Left ventricle myocardium inferior (tissue), 1 donor: ENCODE measurements at regions not wholly inside any gene's neighbourhood (a gene's known extent, or its start where the extent isn't known, plus 50 kb on each side); places are given as distances from the start of the nearest gene placed in this dataset.

Source experiments
- DNase-seq: peaks from one replicate; pipeline ENCODE4 v3.0.0-alpha.2; 2020
- H3K27ac ChIP-seq: fragments of 200-600 bp; replicated peaks from 2 replicates; pipeline ENCODE4 v1.8.0; 2021
- H3K27me3 ChIP-seq: fragments of 200-600 bp; 2 replicates; pipeline ENCODE4 v1.8.0; 2021; ENCODE audit warnings: low read depth
- H3K36me3 ChIP-seq: fragments of 200-600 bp; 2 replicates; pipeline ENCODE4 v1.8.0; 2021
- H3K4me1 ChIP-seq: fragments of 200-600 bp; 2 replicates; pipeline ENCODE4 v1.8.0; 2021
- H3K4me3 ChIP-seq: fragments of 200-600 bp; 2 replicates; pipeline ENCODE4 v1.8.0; 2021; ENCODE audit warnings: mild to moderate bottlenecking, moderate library complexity
- H3K9me3 ChIP-seq: fragments of 200-600 bp; replicated peaks from 2 replicates; pipeline ENCODE4 v1.8.0; 2021
- intact Hi-C: fragments of 100-400 bp; cut with micrococcal nuclease; formaldehyde crosslinking; loops from one replicate; pipeline ENCODE4 v1.11.0; 2022
- TF ChIP-seq, protein P1 (sequence below): fragments of 200-600 bp; IDR thresholded peaks from 2 replicates; pipeline ENCODE4 v1.8.0; 2021; ENCODE audit warnings: antibody characterized with exemption, mild to moderate bottlenecking, borderline replicate concordance
- donor health status: DM: no; HTN: yes; CAD: no; lungs with severe emphysema.

DNA sequence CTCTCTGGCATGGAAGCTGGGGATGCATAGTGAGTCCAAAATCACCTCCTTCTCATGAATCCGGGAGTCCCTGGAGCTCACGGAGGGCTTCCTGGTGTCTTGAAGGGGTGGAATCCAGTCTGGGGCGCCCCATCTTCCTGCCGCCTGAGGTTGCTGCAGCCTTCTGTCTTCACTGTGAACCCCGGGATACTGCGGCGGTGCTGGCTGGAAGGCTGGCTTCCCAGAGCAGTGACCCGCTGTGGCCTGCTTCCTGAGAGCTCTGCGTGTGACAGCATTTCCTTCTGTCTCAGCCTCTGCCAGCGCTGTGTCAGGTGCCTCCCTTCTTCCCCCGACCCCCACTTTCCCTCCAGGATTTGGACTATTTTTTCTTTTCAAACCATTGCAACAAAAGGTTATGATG is 98.8 kb upstream of the STOX2 start:
- intact Hi-C loops: no loop called here
- Histone ChIP-seq H3K27me3 (no peaks in the 10 kb centered on the region), H3K4me1 (peaks cover 12% of the 10 kb centered on the region), H3K4me3 (peak overlapping the region; percentile 11), H3K27ac (peak overlapping the region; percentile 62), H3K9me3 (no peaks in the 10 kb centered on the region), H3K36me3 (no peaks in the 10 kb centered on the region)
- TF ChIP-seq, protein P1, sequence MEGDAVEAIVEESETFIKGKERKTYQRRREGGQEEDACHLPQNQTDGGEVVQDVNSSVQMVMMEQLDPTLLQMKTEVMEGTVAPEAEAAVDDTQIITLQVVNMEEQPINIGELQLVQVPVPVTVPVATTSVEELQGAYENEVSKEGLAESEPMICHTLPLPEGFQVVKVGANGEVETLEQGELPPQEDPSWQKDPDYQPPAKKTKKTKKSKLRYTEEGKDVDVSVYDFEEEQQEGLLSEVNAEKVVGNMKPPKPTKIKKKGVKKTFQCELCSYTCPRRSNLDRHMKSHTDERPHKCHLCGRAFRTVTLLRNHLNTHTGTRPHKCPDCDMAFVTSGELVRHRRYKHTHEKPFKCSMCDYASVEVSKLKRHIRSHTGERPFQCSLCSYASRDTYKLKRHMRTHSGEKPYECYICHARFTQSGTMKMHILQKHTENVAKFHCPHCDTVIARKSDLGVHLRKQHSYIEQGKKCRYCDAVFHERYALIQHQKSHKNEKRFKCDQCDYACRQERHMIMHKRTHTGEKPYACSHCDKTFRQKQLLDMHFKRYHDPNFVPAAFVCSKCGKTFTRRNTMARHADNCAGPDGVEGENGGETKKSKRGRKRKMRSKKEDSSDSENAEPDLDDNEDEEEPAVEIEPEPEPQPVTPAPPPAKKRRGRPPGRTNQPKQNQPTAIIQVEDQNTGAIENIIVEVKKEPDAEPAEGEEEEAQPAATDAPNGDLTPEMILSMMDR: no peak
- no peak for DNase-seq

DNA sequence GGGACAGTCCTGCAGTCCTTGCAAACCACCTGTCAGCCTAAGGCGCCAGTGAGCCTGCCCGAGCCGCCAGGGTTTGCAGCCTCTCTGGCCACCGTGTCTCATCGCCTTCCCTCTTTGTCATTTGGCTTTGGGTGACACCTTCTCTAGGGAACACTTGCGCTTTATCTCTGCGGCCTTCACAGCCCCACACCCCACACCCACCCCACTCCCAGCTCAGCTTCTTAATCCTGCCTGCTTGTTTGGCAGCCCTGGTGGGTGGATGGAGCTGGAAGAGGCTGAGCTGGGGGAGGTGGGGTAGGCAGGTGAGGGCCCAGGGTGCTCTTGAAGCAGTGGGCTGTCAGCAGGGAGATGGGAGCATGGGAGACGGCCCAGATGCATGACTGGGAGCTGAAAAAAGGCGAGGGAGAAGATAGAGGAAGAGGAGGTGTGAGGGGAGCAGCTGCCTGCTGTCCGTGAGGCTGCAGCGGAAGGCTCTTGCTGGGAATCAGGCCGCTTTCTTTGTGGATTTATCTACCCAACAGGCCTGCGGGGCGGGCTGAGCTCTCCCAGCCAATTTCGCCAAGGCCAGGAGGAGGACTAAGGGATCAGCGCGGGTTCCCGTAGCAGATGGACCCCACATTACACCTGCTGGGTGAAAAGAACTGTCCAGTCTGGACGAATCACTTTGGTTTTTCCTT is 97.5 kb upstream of the STOX2 start:
- DNase-seq: no peak
- TF ChIP-seq, protein P1: no peak
- Histone ChIP-seq H3K27ac (peak overlapping the region; percentile 66), H3K4me3 (peak overlapping the region; percentile 43), H3K4me1 (peaks cover 11% of the 10 kb centered on the region), H3K36me3 (no peaks in the 10 kb centered on the region), H3K27me3 (no peaks in the 10 kb centered on the region), H3K9me3 (no peaks in the 10 kb centered on the region)
- intact Hi-C loops: no loop called here

DNA sequence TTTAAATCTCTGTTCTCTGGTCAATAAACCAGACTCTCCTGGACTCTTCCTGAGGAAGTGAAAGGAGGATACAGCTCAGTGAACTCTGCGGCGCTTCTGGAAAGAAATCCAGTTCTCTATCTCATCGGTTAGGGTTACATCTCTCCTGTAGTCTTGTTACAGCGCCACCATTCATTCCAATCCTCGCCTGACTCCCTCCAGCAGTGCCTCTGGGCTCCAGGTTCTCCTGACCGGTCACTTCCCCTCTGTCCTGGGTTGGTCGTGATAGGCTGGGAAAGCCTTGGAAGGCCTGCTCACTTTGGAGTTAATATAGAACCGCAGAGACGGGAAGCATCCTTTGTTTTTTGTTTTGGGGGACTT is 97.0 kb upstream of the STOX2 start:
- DNase-seq: no peak
- intact Hi-C loops: no loop called here
- Histone ChIP-seq H3K4me1 (peaks cover 11% of the 10 kb centered on the region), H3K27ac (peak overlapping the region; percentile 66), H3K36me3 (no peaks in the 10 kb centered on the region), H3K4me3 (peak overlapping the region; percentile 43), H3K9me3 (no peaks in the 10 kb centered on the region), H3K27me3 (no peaks in the 10 kb centered on the region)
- TF ChIP-seq, protein P1: no peak

DNA sequence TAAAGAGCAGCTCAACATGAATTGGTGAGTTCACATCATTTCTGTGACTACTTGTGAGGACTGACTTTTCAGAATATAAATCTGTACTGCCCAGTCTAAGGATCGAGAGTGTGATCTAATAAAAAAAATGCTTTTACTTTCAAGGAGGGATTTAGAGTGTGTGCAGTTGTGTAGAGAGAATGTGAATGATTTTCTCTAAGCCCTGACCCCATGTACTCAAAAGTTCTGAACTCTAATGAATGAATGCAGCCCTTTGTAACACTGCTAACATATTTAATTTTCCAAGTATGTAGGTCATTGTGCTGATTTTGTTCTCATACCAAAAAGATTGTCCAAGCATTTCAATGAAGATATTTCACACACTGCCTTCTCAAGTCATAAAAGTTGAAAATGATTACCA is 92.5 kb upstream of the STOX2 start:
- DNase-seq: no peak
- peaks cover 7% of the 10 kb centered on the region for H3K4me1 ChIP-seq
- no peaks in the 10 kb centered on the region for H3K36me3 ChIP-seq
- H3K27me3 ChIP-seq: no peaks in the 10 kb centered on the region
- intact Hi-C loops: no loop called here
- no peak overlapping the region for H3K4me3 ChIP-seq
- TF ChIP-seq, protein P1: no peak
- H3K9me3 ChIP-seq: no peaks in the 10 kb centered on the region
- H3K27ac ChIP-seq: no peak overlapping the region

DNA sequence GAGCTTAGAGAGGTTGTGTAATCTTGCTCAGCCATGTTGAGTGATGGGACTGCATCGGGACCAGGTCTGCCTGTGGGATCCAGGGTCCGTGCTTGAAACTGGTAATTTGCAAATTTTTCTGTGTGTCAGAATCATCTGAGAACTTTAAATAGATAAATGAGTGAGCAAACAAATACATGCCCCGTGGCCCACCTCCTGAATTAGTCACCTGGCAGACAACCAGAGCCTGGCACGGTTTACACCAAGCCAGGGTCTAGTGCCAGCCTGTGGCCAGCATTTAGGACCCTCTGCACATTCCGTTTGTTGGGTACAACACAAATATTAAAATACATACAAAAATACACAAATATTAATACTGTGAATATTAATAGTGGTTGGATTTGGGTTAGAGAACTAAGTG is 90.6 kb upstream of the STOX2 start:
- Histone ChIP-seq H3K27me3 (no peaks in the 10 kb centered on the region), H3K4me3 (no peak overlapping the region), H3K4me1 (no peaks in the 10 kb centered on the region), H3K27ac (no peak overlapping the region), H3K9me3 (no peaks in the 10 kb centered on the region), H3K36me3 (no peaks in the 10 kb centered on the region)
- intact Hi-C loops: no loop called here
- TF ChIP-seq, protein P1: no peak
- no peak for DNase-seq
